ENCODE measurements at regions not wholly inside any gene's neighbourhood (a gene's known extent, or its start where the extent isn't known, plus 50 kb on each side); places are given as distances from the start of the nearest gene placed in this dataset.

DNA sequence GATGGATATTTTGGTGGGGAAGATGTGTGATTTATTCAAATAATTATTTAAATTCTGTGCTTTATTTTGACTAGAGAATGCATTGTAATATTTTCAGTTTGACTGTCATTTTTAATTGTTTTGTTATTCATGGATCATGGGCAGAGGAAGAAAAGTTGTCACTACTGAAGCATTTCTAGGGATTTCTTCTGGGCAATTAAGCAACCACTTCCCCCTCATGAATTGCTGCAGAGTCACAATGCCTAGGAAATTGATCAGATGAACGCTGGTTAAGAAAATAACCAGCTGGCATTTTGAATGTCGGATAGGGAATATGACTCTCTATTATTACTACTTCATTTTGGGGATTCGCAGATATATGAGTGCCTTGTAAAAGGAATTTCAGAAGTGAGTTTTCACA lies 283.3 kb downstream of the IL15 start:
- no peak overlapping the region for H3K4me3 ChIP-seq (replicated peaks in 1 of 2; ENCODE audit: low read depth in 1 of 2, low read length in 2 of 2)
- H3K9me2 ChIP-seq (ENCODE audit: insufficient read depth): peaks cover 5% of the 10 kb centered on the region; the same call in 1 of the 2 replicates
- no peaks in the 10 kb centered on the region for H3K36me3 ChIP-seq (ENCODE audit: control insufficient read depth in 1 of 2, insufficient read depth in 2 of 2, low read length in 2 of 2)
- intact Hi-C loops (cut with micrococcal nuclease): no loop called here
- ChIA-PET POLR2A (no interaction called here), RAD21 (ENCODE audit: low non-redundant PET in 1 of 2, low total read pairs in 2 of 2, uncharacterized antibody in 2 of 2, unreplicated experiment in 2 of 2) (no interaction called here), CTCF (no interaction called here)
- BruUV-seq (replicated peaks): no TSS peak
- H3K79me2 ChIP-seq (ENCODE audit: insufficient read depth, low read length): no peaks in the 10 kb centered on the region
- no peak overlapping the region for H3K9ac ChIP-seq (ENCODE audit: low read length)
- TF ChIP-seq JUND (IDR thresholded peaks at IDR 0.05) (no peak), YY1 (IDR thresholded peaks at IDR 0.05; ENCODE audit: extremely low read depth, insufficient replicate concordance, low read depth, low read length) (no peak), POLR2AphosphoS5 (IDR thresholded peaks at IDR 0.05; ENCODE audit: low read depth, low read length) (no peak), EZH2 (IDR thresholded peaks at IDR 0.05) (no peak), RAD21 (IDR thresholded peaks at IDR 0.05; ENCODE audit: low read depth) (no peak)
- H3K9me3 ChIP-seq (ENCODE audit: control insufficient read depth in 1 of 2, insufficient read depth in 1 of 2, low read depth in 1 of 2, low read length in 2 of 2): no peaks in the 10 kb centered on the region
- H3K4me1 ChIP-seq (ENCODE audit: control insufficient read depth in 1 of 2, insufficient read depth in 2 of 2, low read length in 2 of 2): no peaks in the 10 kb centered on the region
- H3K4me2 ChIP-seq (ENCODE audit: low read length): no peak overlapping the region
- DNase-seq (ENCODE audit: low read depth, low spot score): no peak
- H3K27ac ChIP-seq (ENCODE audit: low read depth, low read length): no peak overlapping the region
- ATAC-seq: no peak
- no peaks in the 10 kb centered on the region for H4K20me1 ChIP-seq (ENCODE audit: insufficient read depth)
- H3K27me3 ChIP-seq (ENCODE audit: insufficient read depth, low read length): no peaks in the 10 kb centered on the region
- H2AFZ ChIP-seq (ENCODE audit: low read depth, low read length, poor library complexity, severe bottlenecking): no peak overlapping the region

DNA sequence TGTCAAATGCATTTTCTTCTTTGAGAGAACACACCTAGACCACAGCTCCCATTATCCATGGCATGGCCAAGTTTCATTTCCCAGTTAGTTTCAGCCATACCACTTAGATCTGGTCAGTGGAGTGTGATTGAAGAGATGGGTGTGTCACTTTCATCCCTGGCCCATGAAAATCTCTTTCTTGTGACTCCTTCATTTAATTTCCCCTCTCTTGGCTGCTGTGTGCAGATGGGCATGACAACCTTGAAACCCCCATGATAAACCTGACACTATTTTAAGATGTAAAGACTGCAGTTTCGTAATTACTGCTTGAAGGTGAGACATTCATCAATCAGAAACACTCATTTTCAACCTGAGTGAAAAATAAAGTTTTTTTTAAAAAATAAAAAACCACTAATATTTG lies 284.9 kb downstream of the IL15 start:
- Histone ChIP-seq H2AFZ (ENCODE audit: low read depth, low read length, poor library complexity, severe bottlenecking) (no peak overlapping the region), H3K36me3 (ENCODE audit: control insufficient read depth in 1 of 2, insufficient read depth in 2 of 2, low read length in 2 of 2) (no peaks in the 10 kb centered on the region), H3K4me3 (replicated peaks in 1 of 2; ENCODE audit: low read depth in 1 of 2, low read length in 2 of 2) (no peak overlapping the region), H3K27me3 (ENCODE audit: insufficient read depth, low read length) (no peaks in the 10 kb centered on the region), H3K9me2 (ENCODE audit: insufficient read depth) (peaks cover 5% of the 10 kb centered on the region; the same call in 1 of the 2 replicates), H3K4me1 (ENCODE audit: control insufficient read depth in 1 of 2, insufficient read depth in 2 of 2, low read length in 2 of 2) (no peaks in the 10 kb centered on the region), H3K27ac (ENCODE audit: low read depth, low read length) (no peak overlapping the region), H3K9me3 (ENCODE audit: control insufficient read depth in 1 of 2, insufficient read depth in 1 of 2, low read depth in 1 of 2, low read length in 2 of 2) (no peaks in the 10 kb centered on the region), H3K9ac (ENCODE audit: low read length) (no peak overlapping the region), H4K20me1 (ENCODE audit: insufficient read depth) (no peaks in the 10 kb centered on the region), H3K79me2 (ENCODE audit: insufficient read depth, low read length) (no peaks in the 10 kb centered on the region), H3K4me2 (ENCODE audit: low read length) (no peak overlapping the region)
- ATAC-seq (no peak), DNase-seq (ENCODE audit: low read depth, low spot score) (no peak)
- TF ChIP-seq TCF7L2 (IDR thresholded peaks at IDR 0.05; ENCODE audit: borderline replicate concordance, extremely low read depth, insufficient read depth, insufficient read length) (no peak), CEBPB (IDR thresholded peaks at IDR 0.05; ENCODE audit: low read depth) (no peak), CBX3 (IDR thresholded peaks at IDR 0.05; ENCODE audit: low read depth) (no peak), FOSL1 (IDR thresholded peaks at IDR 0.05; ENCODE audit: low read depth) (no peak), EZH2phosphoT487 (IDR thresholded peaks at IDR 0.05; ENCODE audit: borderline replicate concordance) (no peak), SIN3A (IDR thresholded peaks at IDR 0.05; ENCODE audit: low read depth) (no peak), ZFX (IDR thresholded peaks at IDR 0.05) (no peak), ZNF274 (IDR thresholded peaks at IDR 0.05; ENCODE audit: low read depth, low read length) (no peak), JUND (IDR thresholded peaks at IDR 0.05) (no peak), EGR1 (IDR thresholded peaks at IDR 0.05; ENCODE audit: low read depth) (no peak)
- TF ChIP-seq, protein P1, sequence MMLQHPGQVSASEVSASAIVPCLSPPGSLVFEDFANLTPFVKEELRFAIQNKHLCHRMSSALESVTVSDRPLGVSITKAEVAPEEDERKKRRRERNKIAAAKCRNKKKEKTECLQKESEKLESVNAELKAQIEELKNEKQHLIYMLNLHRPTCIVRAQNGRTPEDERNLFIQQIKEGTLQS (IDR thresholded peaks at IDR 0.05): no peak
- TF ChIP-seq, protein P2, sequence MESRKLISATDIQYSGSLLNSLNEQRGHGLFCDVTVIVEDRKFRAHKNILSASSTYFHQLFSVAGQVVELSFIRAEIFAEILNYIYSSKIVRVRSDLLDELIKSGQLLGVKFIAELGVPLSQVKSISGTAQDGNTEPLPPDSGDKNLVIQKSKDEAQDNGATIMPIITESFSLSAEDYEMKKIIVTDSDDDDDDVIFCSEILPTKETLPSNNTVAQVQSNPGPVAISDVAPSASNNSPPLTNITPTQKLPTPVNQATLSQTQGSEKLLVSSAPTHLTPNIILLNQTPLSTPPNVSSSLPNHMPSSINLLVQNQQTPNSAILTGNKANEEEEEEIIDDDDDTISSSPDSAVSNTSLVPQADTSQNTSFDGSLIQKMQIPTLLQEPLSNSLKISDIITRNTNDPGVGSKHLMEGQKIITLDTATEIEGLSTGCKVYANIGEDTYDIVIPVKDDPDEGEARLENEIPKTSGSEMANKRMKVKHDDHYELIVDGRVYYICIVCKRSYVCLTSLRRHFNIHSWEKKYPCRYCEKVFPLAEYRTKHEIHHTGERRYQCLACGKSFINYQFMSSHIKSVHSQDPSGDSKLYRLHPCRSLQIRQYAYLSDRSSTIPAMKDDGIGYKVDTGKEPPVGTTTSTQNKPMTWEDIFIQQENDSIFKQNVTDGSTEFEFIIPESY (IDR thresholded peaks at IDR 0.05; ENCODE audit: extremely low read depth, insufficient replicate concordance, low read length): no peak
- ChIA-PET RAD21 (ENCODE audit: low non-redundant PET in 1 of 2, low total read pairs in 2 of 2, uncharacterized antibody in 2 of 2, unreplicated experiment in 2 of 2) (no interaction called here), POLR2A (no interaction called here), CTCF (no interaction called here)
- BruUV-seq (replicated peaks): no TSS peak
- intact Hi-C loops (cut with micrococcal nuclease): no loop called here
